CD14-positive monocyte (primary cell): ENCODE measurements at regions not wholly inside any gene's neighbourhood (a gene's known extent, or its start where the extent isn't known, plus 50 kb on each side); places are given as distances from the start of the nearest gene placed in this dataset.

Source experiments
- DNase-seq, 3 donors: peaks; one replicate each; pipeline ENCODE4 v3.0.0-alpha.2; 2011 to 2022
- H2AFZ ChIP-seq: 2 replicates; pipeline ENCODE4 v1.6.0; 2012; ENCODE audit warnings: mild to moderate bottlenecking, low read depth, low read length, inconsistent platforms; ENCODE audit not compliant: insufficient read depth, poor library complexity, severe bottlenecking
- H3K27ac ChIP-seq, 2 donors: 1 replicate in 1 of 2; 2 replicates in 1 of 2; pipeline ENCODE4 v1.5.1; 2012 to 2013; ENCODE audit warnings: low read length in 2 of 2, control low read depth in 1 of 2, inconsistent platforms in 1 of 2, low read depth in 1 of 2, mild to moderate bottlenecking in 1 of 2
- H3K27me3 ChIP-seq, 2 donors: one replicate each; pipeline versions ENCODE4 v1.6.0 to v1.6.1; 2011 to 2013; ENCODE audit warnings: low read length in 2 of 2; ENCODE audit not compliant: control insufficient read depth in 2 of 2, insufficient read depth in 2 of 2
- H3K36me3 ChIP-seq, 2 donors: replicated peaks in 1 of 2; 1 replicate in 1 of 2; 2 replicates in 1 of 2; pipeline versions ENCODE4 v1.5.1 to v1.6.1; 2012 to 2013; ENCODE audit warnings: low read length in 2 of 2, control low read depth in 1 of 2, inconsistent platforms in 1 of 2, mild to moderate bottlenecking in 1 of 2; ENCODE audit not compliant: insufficient read depth in 2 of 2, control insufficient read depth in 1 of 2
- H3K4me1 ChIP-seq, 2 donors: 1 replicate in 1 of 2; 2 replicates in 1 of 2; pipeline versions ENCODE4 v1.5.1 to v1.6.1; 2012 to 2013; ENCODE audit warnings: low read length in 2 of 2, control low read depth in 1 of 2, inconsistent platforms in 1 of 2, mild to moderate bottlenecking in 1 of 2, moderate library complexity in 1 of 2; ENCODE audit not compliant: insufficient read depth in 2 of 2, control insufficient read depth in 1 of 2
- H3K4me2 ChIP-seq: replicated peaks from 2 replicates; pipeline ENCODE3; 2012; ENCODE audit warnings: low read length, moderate library complexity, mild to moderate bottlenecking; ENCODE audit not compliant: poor library complexity, severe bottlenecking; ENCODE audit errors: extremely low read depth
- H3K4me3 ChIP-seq, 3 experiments: fragments of 200-600 bp in 1 of 3; sonication (generic) in 1 of 3; replicated peaks in 1 of 3; 1 replicate in 2 of 3; 2 replicates in 1 of 3; pipeline ENCODE4 v1.5.1; 2011 to 2013; ENCODE audit warnings: low read length in 3 of 3, mild to moderate bottlenecking in 3 of 3, control low read depth in 2 of 3, low read depth in 2 of 3, inconsistent platforms in 1 of 3, moderate library complexity in 1 of 3
- H3K79me2 ChIP-seq: 2 replicates; pipeline ENCODE4 v1.6.0; 2012; ENCODE audit warnings: mild to moderate bottlenecking, control low read depth, inconsistent platforms, low read length, moderate library complexity; ENCODE audit not compliant: insufficient read depth
- H3K9ac ChIP-seq: 2 replicates; pipeline ENCODE4 v1.6.0; 2017; ENCODE audit warnings: low read length, mild to moderate bottlenecking; ENCODE audit not compliant: insufficient read depth, poor library complexity, severe bottlenecking
- H3K9me3 ChIP-seq, 2 donors: replicated peaks in 1 of 2; 1 replicate in 1 of 2; 2 replicates in 1 of 2; pipeline versions ENCODE4 v1.5.1 to v1.6.1; 2012 to 2013; ENCODE audit warnings: low read length in 2 of 2, control low read depth in 1 of 2; ENCODE audit not compliant: control insufficient read depth in 1 of 2, insufficient read depth in 1 of 2
- H4K20me1 ChIP-seq: 2 replicates; pipeline ENCODE4 v1.6.0; 2012; ENCODE audit warnings: mild to moderate bottlenecking, low read length, control low read depth, moderate library complexity; ENCODE audit not compliant: insufficient read depth
- H3K27ac Mint-ChIP-seq, 7 donors: one replicate each; pipeline ENCODE4 v1.8.0; 2020; ENCODE audit warnings: mild to moderate bottlenecking in 7 of 7, mixed read lengths in 7 of 7, moderate library complexity in 6 of 7, inconsistent platforms in 2 of 7
- H3K27me3 Mint-ChIP-seq, 3 donors: one replicate each; pipeline ENCODE4 v1.8.0; 2021 to 2022; ENCODE audit warnings: low read depth in 3 of 3, mild to moderate bottlenecking in 3 of 3, mixed read lengths in 3 of 3, moderate library complexity in 3 of 3, inconsistent platforms in 1 of 3
- H3K36me3 Mint-ChIP-seq, 2 donors: one replicate each; pipeline ENCODE4 v1.8.0; 2020; ENCODE audit warnings: mixed read lengths in 2 of 2, inconsistent platforms in 1 of 2, mild to moderate bottlenecking in 1 of 2
- H3K4me1 Mint-ChIP-seq: one replicate; pipeline ENCODE4 v1.8.0; 2020; ENCODE audit warnings: mild to moderate bottlenecking, mixed read lengths
- H3K4me3 Mint-ChIP-seq, 2 donors: one replicate each; pipeline ENCODE4 v1.8.0; 2020; ENCODE audit warnings: mild to moderate bottlenecking in 2 of 2, mixed read lengths in 2 of 2, moderate library complexity in 1 of 2
- H3K9me3 Mint-ChIP-seq, 7 donors: one replicate each; pipeline ENCODE4 v1.8.0; 2020 to 2022; ENCODE audit warnings: mixed read lengths in 7 of 7, mild to moderate bottlenecking in 6 of 7, moderate library complexity in 6 of 7, inconsistent platforms in 2 of 7
- WGBS: methylation state at CpG from one replicate; pipeline ENCODE4 v1.1.5; 2013; ENCODE audit warnings: missing lambda C conversion rate; ENCODE audit not compliant: insufficient coverage; 5-methylcytosine and 5-hydroxymethylcytosine counted together
- intact Hi-C, 2 donors: fragments of 100-400 bp; cut with micrococcal nuclease; formaldehyde crosslinking; loops; one replicate each; pipeline versions ENCODE4 v1.15.0 to v1.15.1; 2023
- TF ChIP-seq, protein P1 (sequence below): fragments of 200-600 bp; IDR thresholded peaks from one replicate; pipeline ENCODE4 v1.8.0; 2022; ENCODE audit warnings: antibody characterized with exemption, mild to moderate bottlenecking

DNA sequence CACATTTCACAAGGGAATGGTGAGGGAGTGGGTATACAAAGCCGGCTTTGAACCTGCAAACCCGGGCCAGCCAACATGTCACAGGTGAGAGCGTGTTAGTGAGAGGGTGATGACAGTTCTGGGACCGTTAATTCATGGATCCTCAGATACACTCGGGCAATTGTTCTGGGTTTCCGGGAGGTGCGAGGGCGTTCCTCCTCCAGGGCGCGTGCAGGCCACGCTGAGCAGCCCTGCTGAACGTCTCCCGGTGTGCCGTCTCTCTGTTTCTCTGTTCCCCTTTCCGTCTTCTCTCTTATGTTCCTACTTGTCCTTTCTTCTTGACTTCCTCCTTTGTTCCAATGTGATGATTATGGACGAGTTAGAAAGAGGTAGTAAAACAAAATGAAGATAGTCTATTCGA, 130.0 kb upstream of the GMDS start:
- Histone ChIP-seq H3K9ac (no peak overlapping the region), H3K27me3 (no peaks in the 10 kb centered on the region), H3K4me1 (no peaks in the 10 kb centered on the region), H3K27ac (no peak overlapping the region), H4K20me1 (no peaks in the 10 kb centered on the region), H3K4me3 (no peak overlapping the region), H3K36me3 (no peaks in the 10 kb centered on the region), H3K79me2 (no peaks in the 10 kb centered on the region), H3K4me2 (no peak overlapping the region), H3K9me3 (no peaks in the 10 kb centered on the region), H2AFZ (no peak overlapping the region)
- H3K27ac Mint-ChIP-seq, result no peak overlapping the region
- H3K36me3 Mint-ChIP-seq, result no peaks in the 10 kb centered on the region
- DNase-seq, result no peak
- WGBS, result 74% methylated on average over 13 of the region's 17 CpGs
- TF ChIP-seq, protein P1, sequence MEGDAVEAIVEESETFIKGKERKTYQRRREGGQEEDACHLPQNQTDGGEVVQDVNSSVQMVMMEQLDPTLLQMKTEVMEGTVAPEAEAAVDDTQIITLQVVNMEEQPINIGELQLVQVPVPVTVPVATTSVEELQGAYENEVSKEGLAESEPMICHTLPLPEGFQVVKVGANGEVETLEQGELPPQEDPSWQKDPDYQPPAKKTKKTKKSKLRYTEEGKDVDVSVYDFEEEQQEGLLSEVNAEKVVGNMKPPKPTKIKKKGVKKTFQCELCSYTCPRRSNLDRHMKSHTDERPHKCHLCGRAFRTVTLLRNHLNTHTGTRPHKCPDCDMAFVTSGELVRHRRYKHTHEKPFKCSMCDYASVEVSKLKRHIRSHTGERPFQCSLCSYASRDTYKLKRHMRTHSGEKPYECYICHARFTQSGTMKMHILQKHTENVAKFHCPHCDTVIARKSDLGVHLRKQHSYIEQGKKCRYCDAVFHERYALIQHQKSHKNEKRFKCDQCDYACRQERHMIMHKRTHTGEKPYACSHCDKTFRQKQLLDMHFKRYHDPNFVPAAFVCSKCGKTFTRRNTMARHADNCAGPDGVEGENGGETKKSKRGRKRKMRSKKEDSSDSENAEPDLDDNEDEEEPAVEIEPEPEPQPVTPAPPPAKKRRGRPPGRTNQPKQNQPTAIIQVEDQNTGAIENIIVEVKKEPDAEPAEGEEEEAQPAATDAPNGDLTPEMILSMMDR, result no peak
- H3K27me3 Mint-ChIP-seq, result peaks cover 0 to 1% (median 1%) of the 10 kb centered on the region in 3 donors
- intact Hi-C loops, result no loop called here
- peaks cover 5% of the 10 kb centered on the region for H3K4me1 Mint-ChIP-seq
- H3K4me3 Mint-ChIP-seq, result no peak overlapping the region
- peaks cover 0 to 8% (median 2%) of the 10 kb centered on the region in 7 donors for H3K9me3 Mint-ChIP-seq

GRCh38 chr6:2369606-2370005, 124.2 kb upstream of the GMDS start:
- Mint-ChIP-seq H3K36me3 (no peaks in the 10 kb centered on the region), H3K4me1 (peaks cover 6% of the 10 kb centered on the region), H3K9me3 (peaks cover 0 to 4% (median 0%) of the 10 kb centered on the region in 7 donors), H3K27ac (no peak overlapping the region), H3K27me3 (no peaks in the 10 kb centered on the region), H3K4me3 (no peak overlapping the region)
- intact Hi-C loops, result no loop called here
- no peak overlapping the region for H2AFZ ChIP-seq
- H3K79me2 ChIP-seq, result no peaks in the 10 kb centered on the region
- no peaks in the 10 kb centered on the region for H3K36me3 ChIP-seq
- H3K4me2 ChIP-seq, result no peak overlapping the region
- no peak overlapping the region for H3K9ac ChIP-seq
- no peaks in the 10 kb centered on the region for H3K4me1 ChIP-seq
- no peak overlapping the region for H3K4me3 ChIP-seq
- H4K20me1 ChIP-seq, result no peaks in the 10 kb centered on the region
- H3K27me3 ChIP-seq, result no peaks in the 10 kb centered on the region
- TF ChIP-seq, protein P1, result no peak
- 98% methylated on average over 3 of the region's 8 CpGs for WGBS
- H3K9me3 ChIP-seq, result no peaks in the 10 kb centered on the region
- DNase-seq, result no peak
- no peak overlapping the region for H3K27ac ChIP-seq
